CD4-positive, alpha-beta T cell (primary cell): ENCODE measurements at regions not wholly inside any gene's neighbourhood (a gene's known extent, or its start where the extent isn't known, plus 50 kb on each side); places are given as distances from the start of the nearest gene placed in this dataset.

Experiments used
- ATAC-seq: fragments of 200-7000 bp; cut with Tn5 transposase; one replicate; pipeline ENCODE4 v1.10.0; 2022; ENCODE audit warnings: mild to moderate bottlenecking; ENCODE audit not compliant: poor library complexity
- CTCF ChIA-PET: fragments of 350-600 bp; sonication (Branson Sonifier 250); formaldehyde crosslinking; loops from one replicate; lab custom pipeline; 2021; ENCODE audit warnings: antibody characterized with exemption, inconsistent platforms; lab: Charles Lee
- POLR2A ChIA-PET: fragments of 350-600 bp; sonication (Branson Sonifier 250); formaldehyde crosslinking; loops from one replicate; lab custom pipeline; 2021; ENCODE audit warnings: antibody characterized with exemption, inconsistent platforms; lab: Charles Lee
- DNase-seq, 14 experiments: peaks; one replicate each; pipeline ENCODE4 v3.0.0-alpha.2; 2013 to 2020; ENCODE audit warnings: mixed read lengths in 2 of 14
- H3K27ac ChIP-seq, 2 donors: one replicate each; pipeline versions ENCODE4 v1.5.1 to v1.7.0; 2013; ENCODE audit warnings: low read length in 2 of 2, low read depth in 1 of 2, mild to moderate bottlenecking in 1 of 2
- H3K27me3 ChIP-seq, 2 experiments: 1 replicate in 1 of 2; 2 replicates in 1 of 2; pipeline versions ENCODE4 v1.6.1 to v1.7.0; 2013; ENCODE audit warnings: low read length in 2 of 2, control low read depth in 1 of 2, mild to moderate bottlenecking in 1 of 2, moderate library complexity in 1 of 2; ENCODE audit not compliant: insufficient read depth in 2 of 2, control insufficient read depth in 1 of 2
- H3K36me3 ChIP-seq: one replicate; pipeline ENCODE4 v1.6.1; 2013; ENCODE audit warnings: low read length, control low read depth; ENCODE audit not compliant: insufficient read depth
- H3K4me1 ChIP-seq: one replicate; pipeline ENCODE4 v1.6.1; 2013; ENCODE audit warnings: low read length, control low read depth; ENCODE audit not compliant: insufficient read depth
- H3K4me3 ChIP-seq: one replicate; pipeline ENCODE4 v1.5.1; 2013; ENCODE audit warnings: mild to moderate bottlenecking, low read length, moderate library complexity
- H3K9me3 ChIP-seq, 2 experiments: 1 replicate in 1 of 2; 2 replicates in 1 of 2; pipeline versions ENCODE4 v1.6.1 to v1.7.0; 2013; ENCODE audit warnings: low read length in 2 of 2, mild to moderate bottlenecking in 2 of 2, control low read depth in 1 of 2, moderate library complexity in 1 of 2; ENCODE audit not compliant: control insufficient read depth in 1 of 2, insufficient read depth in 1 of 2
- H3K27ac Mint-ChIP-seq: one replicate; pipeline ENCODE4 v1.8.0; 2020; ENCODE audit warnings: mixed read lengths
- H3K27me3 Mint-ChIP-seq: one replicate; pipeline ENCODE4 v1.8.0; 2021; ENCODE audit warnings: mixed read lengths
- H3K36me3 Mint-ChIP-seq: one replicate; pipeline ENCODE4 v1.8.0; 2021; ENCODE audit warnings: low read depth, mixed read lengths
- H3K4me1 Mint-ChIP-seq: one replicate; pipeline ENCODE4 v1.8.0; 2021; ENCODE audit warnings: low read depth, mixed read lengths
- H3K4me3 Mint-ChIP-seq: one replicate; pipeline ENCODE4 v1.8.0; 2020; ENCODE audit warnings: mild to moderate bottlenecking, mixed read lengths
- H3K9me3 Mint-ChIP-seq: one replicate; pipeline ENCODE4 v1.8.0; 2020; ENCODE audit warnings: mixed read lengths
- CTCF ChIP-seq: fragments of 200-600 bp; IDR thresholded peaks from one replicate; pipeline ENCODE4 v1.8.0; 2022; ENCODE audit warnings: antibody characterized with exemption, mild to moderate bottlenecking
- intact Hi-C, 2 experiments: fragments of 100-400 bp; cut with DNase I in 1 of 2; cut with micrococcal nuclease in 1 of 2; formaldehyde crosslinking; loops; one replicate each; pipeline versions ENCODE4 v1.15.1 to v1.9.0; 2023 to 2025; cut with DNase I, micrococcal nuclease

DNA sequence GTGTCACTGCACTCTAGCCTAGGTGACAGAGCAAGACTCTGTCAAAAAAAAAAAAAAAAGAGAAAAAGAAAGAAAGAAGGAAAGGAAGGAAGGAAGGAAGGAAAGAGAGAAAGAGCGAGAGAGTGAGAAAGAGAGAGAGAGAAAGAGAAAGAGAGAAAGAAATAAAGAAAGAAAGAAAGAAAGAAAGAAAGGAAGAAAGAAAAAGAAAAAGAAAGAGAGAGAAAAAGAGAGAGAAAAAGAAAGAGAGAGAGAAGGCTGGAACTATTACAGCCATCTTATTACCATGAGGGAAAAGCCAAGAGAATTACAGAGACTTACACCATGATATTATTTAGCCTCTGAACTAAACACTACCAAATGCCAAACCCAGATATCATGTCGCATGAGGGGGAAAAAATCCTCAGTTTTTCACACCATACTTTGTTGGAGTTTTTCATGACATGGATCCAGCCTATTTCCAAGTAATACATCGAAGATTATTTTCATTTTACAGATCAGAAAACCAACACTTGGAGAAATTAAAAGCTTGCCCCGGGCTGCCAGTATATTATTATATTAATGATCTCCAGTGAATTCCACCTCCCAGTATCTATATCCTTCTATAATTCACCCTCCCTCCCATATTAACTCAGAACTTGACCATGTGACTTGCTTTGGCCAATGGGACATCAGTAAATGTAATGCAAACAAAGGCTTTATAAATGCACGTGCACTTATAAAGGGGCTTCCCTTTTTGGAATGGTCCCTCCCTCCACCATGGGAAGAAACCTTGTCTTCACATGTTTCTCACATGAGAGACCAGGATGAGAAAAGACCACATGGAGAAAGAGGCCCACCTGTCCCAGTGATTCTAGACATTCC lies 148.6 kb downstream of the MIS18A start:
- H3K27ac Mint-ChIP-seq, result no peak overlapping the region
- peaks cover 6% of the 10 kb centered on the region for H3K9me3 Mint-ChIP-seq
- DNase-seq (no peak), ATAC-seq (no peak)
- no peak overlapping the region for H3K27ac ChIP-seq
- intact Hi-C loops, result no loop called here
- no peaks in the 10 kb centered on the region for H3K9me3 ChIP-seq
- no peaks in the 10 kb centered on the region for H3K36me3 ChIP-seq
- CTCF ChIA-PET, result no interaction called here
- peaks cover 2 to 5% of the 10 kb centered on the region in 2 experiments for H3K27me3 ChIP-seq
- H3K27me3 Mint-ChIP-seq, result peaks cover 22% of the 10 kb centered on the region
- no peak overlapping the region for H3K4me3 ChIP-seq
- H3K4me1 Mint-ChIP-seq, result no peaks in the 10 kb centered on the region
- POLR2A ChIA-PET, result no interaction called here
- no peaks in the 10 kb centered on the region for H3K4me1 ChIP-seq
- H3K4me3 Mint-ChIP-seq, result no peak overlapping the region
- no peaks in the 10 kb centered on the region for H3K36me3 Mint-ChIP-seq
- no peak for TF ChIP-seq CTCF

DNA sequence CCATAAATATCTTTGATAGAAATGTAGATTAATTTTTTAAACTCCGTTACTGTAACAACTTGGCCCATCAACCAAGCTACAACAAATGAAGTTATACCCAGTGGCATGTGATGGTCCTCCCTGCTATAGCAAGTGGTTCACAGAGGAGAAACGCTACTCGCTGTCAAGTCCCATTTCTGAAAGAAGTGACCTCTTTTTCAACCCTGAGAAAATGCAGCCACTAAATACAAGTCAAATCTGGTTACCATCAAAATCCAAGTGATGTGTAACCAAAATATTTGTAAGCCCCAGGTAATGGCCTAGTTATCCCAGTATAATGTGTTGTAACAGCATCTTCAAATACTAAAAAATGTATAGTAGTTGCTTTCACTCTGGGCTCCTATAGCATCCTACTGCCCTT lies 151.8 kb downstream of the MIS18A start:
- Mint-ChIP-seq H3K4me3 (no peak overlapping the region), H3K27me3 (peaks cover 25% of the 10 kb centered on the region), H3K9me3 (peaks cover 7% of the 10 kb centered on the region), H3K4me1 (no peaks in the 10 kb centered on the region), H3K36me3 (no peaks in the 10 kb centered on the region), H3K27ac (no peak overlapping the region)
- intact Hi-C loops, result no loop called here
- no peak for TF ChIP-seq CTCF
- DNase-seq (no peak), ATAC-seq (no peak)
- H3K4me3 ChIP-seq, result no peak overlapping the region
- H3K4me1 ChIP-seq, result no peaks in the 10 kb centered on the region
- POLR2A ChIA-PET, result no interaction called here
- no peak overlapping the region for H3K27ac ChIP-seq
- no peaks in the 10 kb centered on the region for H3K36me3 ChIP-seq
- CTCF ChIA-PET, result no interaction called here
- H3K27me3 ChIP-seq, result peaks cover 4 to 5% of the 10 kb centered on the region in 2 experiments
- peaks cover 0 to 8% of the 10 kb centered on the region in 2 experiments for H3K9me3 ChIP-seq

DNA sequence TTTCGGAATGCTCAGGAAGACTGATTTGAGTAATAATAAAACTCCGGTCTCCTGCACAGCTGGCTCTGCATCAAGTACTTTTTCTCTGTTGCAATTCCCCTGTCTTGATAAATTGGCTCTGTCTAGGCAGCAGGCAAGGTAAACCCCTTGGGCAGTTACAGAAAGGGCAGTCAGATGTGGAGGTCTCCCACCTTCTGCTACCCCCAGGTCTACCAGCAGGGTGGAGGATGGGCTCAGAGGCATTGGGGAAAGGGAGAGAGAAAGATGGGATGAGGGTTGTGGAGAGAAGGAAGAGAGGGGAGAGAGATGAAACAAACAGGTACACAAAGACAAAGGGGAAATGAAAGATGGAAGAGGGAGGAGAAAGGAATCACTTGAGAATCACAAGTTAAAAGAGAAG lies 156.8 kb downstream of the MIS18A start:
- Mint-ChIP-seq H3K36me3 (no peaks in the 10 kb centered on the region), H3K27ac (no peak overlapping the region), H3K4me3 (no peak overlapping the region), H3K9me3 (peaks cover 8% of the 10 kb centered on the region), H3K4me1 (no peaks in the 10 kb centered on the region), H3K27me3 (peaks cover 25% of the 10 kb centered on the region)
- no peak overlapping the region for H3K4me3 ChIP-seq
- peaks cover 0 to 2% of the 10 kb centered on the region in 2 experiments for H3K27me3 ChIP-seq
- TF ChIP-seq CTCF, result no peak
- H3K36me3 ChIP-seq, result no peaks in the 10 kb centered on the region
- H3K4me1 ChIP-seq, result no peaks in the 10 kb centered on the region
- no peak overlapping the region for H3K27ac ChIP-seq
- ChIA-PET CTCF (no interaction called here), POLR2A (no interaction called here)
- intact Hi-C loops, result no loop called here
- ATAC-seq (no peak), DNase-seq (no peak)
- peaks cover 3 to 10% of the 10 kb centered on the region in 2 experiments for H3K9me3 ChIP-seq
